OCI-LY7 (cell line): ENCODE measurements at regions not wholly inside any gene's neighbourhood (a gene's known extent, or its start where the extent isn't known, plus 50 kb on each side); places are given as distances from the start of the nearest gene placed in this dataset.

Source experiments
- BruUV-seq: library from RNA; stranded (reverse); fragments of 400-500 nt; replicated peaks from 2 replicates; lab custom pipeline; 2021; lab: Mats Ljungman, UMichigan
- CTCF ChIA-PET: fragments of 300-600 bp; sonication (Branson Sonifier 250); formaldehyde crosslinking; loops from one replicate; lab custom pipeline; 2022; ENCODE audit warnings: antibody characterized with exemption; ENCODE audit not compliant: unreplicated experiment; lab: Charles Lee
- POLR2A ChIA-PET: fragments of 300-600 bp; sonication (Branson Sonifier 250); formaldehyde crosslinking; loops from one replicate; lab custom pipeline; 2022; ENCODE audit warnings: antibody characterized with exemption; lab: Charles Lee
- DNase-seq: peaks from one replicate; pipeline ENCODE4 v3.0.0-alpha.2; 2015; ENCODE audit warnings: low spot score
- H2AFZ ChIP-seq: fragments of 200-600 bp; sonication (generic), shearing (Covaris generic); 2 replicates; pipeline ENCODE4 v1.6.1; 2014; ENCODE audit warnings: mild to moderate bottlenecking, antibody characterized with exemption, low read length, moderate library complexity
- H3K27ac ChIP-seq: fragments of 200-600 bp; sonication (generic); 2 replicates; pipeline ENCODE4 v1.5.1; 2014; ENCODE audit warnings: mixed run types, low read depth, mild to moderate bottlenecking, moderate library complexity, low read length, inconsistent platforms; ENCODE audit not compliant: poor library complexity, severe bottlenecking
- H3K36me3 ChIP-seq: fragments of 200-600 bp; sonication (generic); 2 replicates; pipeline ENCODE4 v1.6.1; 2014; ENCODE audit warnings: mild to moderate bottlenecking, antibody characterized with exemption, low read length, moderate library complexity, mixed read lengths; ENCODE audit not compliant: insufficient read depth
- H3K4me1 ChIP-seq: fragments of 200-600 bp; sonication (generic); 2 replicates; pipeline ENCODE4 v1.5.1; 2014; ENCODE audit warnings: mild to moderate bottlenecking, low read length; ENCODE audit not compliant: insufficient read depth, poor library complexity, severe bottlenecking
- H3K4me2 ChIP-seq: fragments of 200-600 bp; sonication (generic); 2 replicates; pipeline ENCODE4 v1.6.1; 2014; ENCODE audit warnings: mild to moderate bottlenecking, low read length
- H3K4me3 ChIP-seq: fragments of 200-600 bp; sonication (generic); 2 replicates; pipeline ENCODE4 v1.5.1; 2014; ENCODE audit warnings: mild to moderate bottlenecking, low read depth, low read length; ENCODE audit not compliant: poor library complexity, severe bottlenecking
- H3K79me2 ChIP-seq: fragments of 200-600 bp; sonication (generic); 2 replicates; pipeline ENCODE4 v1.6.1; 2016; ENCODE audit warnings: low read depth, mild to moderate bottlenecking, low read length, moderate library complexity, mixed read lengths; ENCODE audit not compliant: insufficient read depth
- H3K9me2 ChIP-seq: fragments of 200-600 bp; sonication (generic); 2 replicates; pipeline ENCODE4 v1.6.1; 2016; ENCODE audit warnings: mild to moderate bottlenecking, low read length, mixed read lengths; ENCODE audit not compliant: insufficient read depth
- H3K9me3 ChIP-seq: fragments of 200-600 bp; sonication (generic); 2 replicates; pipeline ENCODE4 v1.6.1; 2014; ENCODE audit warnings: mild to moderate bottlenecking, mixed run types, low read length, mixed read lengths
- H4K20me1 ChIP-seq: fragments of 200-600 bp; sonication (generic); 2 replicates; pipeline ENCODE4 v1.6.1; 2014; ENCODE audit warnings: mild to moderate bottlenecking, antibody characterized with exemption, low read length, moderate library complexity, mixed read lengths; ENCODE audit not compliant: insufficient read depth
- CTCF ChIP-seq: fragments of 200-600 bp; sonication (generic); conservative IDR thresholded peaks from 2 replicates; pipeline ENCODE4 v1.5.1; 2014; ENCODE audit warnings: mild to moderate bottlenecking, antibody characterized with exemption, low read length, moderate library complexity, mixed read lengths
- EZH2phosphoT487 ChIP-seq: fragments of 200-600 bp; sonication (generic); IDR thresholded peaks from 2 replicates; pipeline ENCODE4 v1.6.1; 2018; ENCODE audit warnings: low read depth, borderline replicate concordance, mild to moderate bottlenecking, mixed run types, antibody characterized with exemption, low read length, moderate library complexity, mixed read lengths
- intact Hi-C: fragments of 100-400 bp; cut with micrococcal nuclease; formaldehyde crosslinking; loops from one replicate; pipeline ENCODE4 v1.10.0; 2022; ENCODE audit not compliant: unreplicated experiment

GRCh38 chr7:89775459-89775858, 378.8 kb upstream of the STEAP1 start:
- H4K20me1 ChIP-seq: no peaks in the 10 kb centered on the region
- H3K79me2 ChIP-seq: no peaks in the 10 kb centered on the region
- no peak overlapping the region for H3K4me3 ChIP-seq
- ChIA-PET CTCF (no interaction called here), POLR2A (interaction anchor here (0.6 kb wide), 1 partner anchor 10 kb away, joined by 3 read pairs; no protein-coding TSS in a partner anchor)
- no peak overlapping the region for H2AFZ ChIP-seq
- H3K4me1 ChIP-seq: no peaks in the 10 kb centered on the region
- DNase-seq: no peak
- H3K9me3 ChIP-seq: no peaks in the 10 kb centered on the region
- BruUV-seq: no TSS peak
- H3K4me2 ChIP-seq: no peak overlapping the region
- intact Hi-C loops: no loop called here
- H3K27ac ChIP-seq: no peak overlapping the region
- H3K9me2 ChIP-seq: no peaks in the 10 kb centered on the region
- no peaks in the 10 kb centered on the region for H3K36me3 ChIP-seq
- TF ChIP-seq EZH2phosphoT487: no peak
- no peak for TF ChIP-seq CTCF

DNA sequence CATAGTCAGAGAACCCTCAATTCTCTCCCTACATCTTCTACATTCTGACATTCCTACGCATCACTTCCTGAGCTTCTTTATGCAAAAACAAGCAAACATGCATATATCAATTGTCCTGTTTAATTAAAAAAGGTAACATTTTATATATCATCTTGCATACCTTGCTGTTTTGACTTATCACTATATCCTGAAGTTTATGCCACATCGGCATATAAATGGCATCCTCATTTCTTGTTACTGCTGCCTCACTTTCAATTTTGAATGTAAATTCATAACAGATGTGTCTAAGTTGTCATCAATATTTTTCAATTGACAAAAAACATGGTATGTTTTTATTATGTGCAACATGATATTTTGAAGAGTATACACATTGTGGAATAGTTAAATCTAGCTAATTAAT, 377.3 kb upstream of the STEAP1 start:
- H3K9me2 ChIP-seq: no peaks in the 10 kb centered on the region
- H3K36me3 ChIP-seq: no peaks in the 10 kb centered on the region
- CTCF ChIA-PET: no interaction called here
- H3K4me1 ChIP-seq: no peaks in the 10 kb centered on the region
- POLR2A ChIA-PET: no interaction called here
- intact Hi-C loops: no loop called here
- no peaks in the 10 kb centered on the region for H3K9me3 ChIP-seq
- BruUV-seq: no TSS peak
- no peak overlapping the region for H3K4me2 ChIP-seq
- no peak overlapping the region for H2AFZ ChIP-seq
- DNase-seq: no peak
- TF ChIP-seq EZH2phosphoT487: no peak
- TF ChIP-seq CTCF: no peak
- H3K4me3 ChIP-seq: no peak overlapping the region
- no peaks in the 10 kb centered on the region for H4K20me1 ChIP-seq
- H3K79me2 ChIP-seq: no peaks in the 10 kb centered on the region
- H3K27ac ChIP-seq: no peak overlapping the region

DNA sequence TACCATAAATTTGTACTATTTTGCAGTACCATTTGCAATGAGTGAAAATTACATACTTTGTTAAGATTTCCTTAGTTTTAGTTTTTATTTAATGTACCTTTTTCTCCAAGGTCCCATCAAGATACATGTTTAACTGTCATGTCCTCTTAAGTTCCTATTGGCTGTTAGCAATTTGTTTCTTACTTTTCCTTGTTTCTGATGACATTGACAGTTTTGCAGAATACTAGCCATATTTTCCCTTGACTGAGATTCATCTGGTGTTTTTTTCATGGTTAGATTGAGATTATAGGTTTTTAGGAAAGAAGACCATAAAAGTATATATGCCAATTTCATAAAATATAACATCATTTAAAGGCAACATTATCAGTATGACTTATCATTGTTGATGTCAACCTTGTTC, 376.8 kb upstream of the STEAP1 start:
- DNase-seq: no peak
- no peak overlapping the region for H2AFZ ChIP-seq
- no peak for TF ChIP-seq EZH2phosphoT487
- TF ChIP-seq CTCF: no peak
- H3K4me1 ChIP-seq: no peaks in the 10 kb centered on the region
- no peaks in the 10 kb centered on the region for H3K9me2 ChIP-seq
- no peak overlapping the region for H3K4me2 ChIP-seq
- H4K20me1 ChIP-seq: no peaks in the 10 kb centered on the region
- H3K27ac ChIP-seq: no peak overlapping the region
- H3K4me3 ChIP-seq: no peak overlapping the region
- H3K9me3 ChIP-seq: no peaks in the 10 kb centered on the region
- no peaks in the 10 kb centered on the region for H3K36me3 ChIP-seq
- intact Hi-C loops: no loop called here
- H3K79me2 ChIP-seq: no peaks in the 10 kb centered on the region
- no TSS peak for BruUV-seq
- ChIA-PET POLR2A (no interaction called here), CTCF (no interaction called here)
